ENCODE measurements at regions not wholly inside any gene's neighbourhood (a gene's known extent, or its start where the extent isn't known, plus 50 kb on each side); places are given as distances from the start of the nearest gene placed in this dataset.

DNA sequence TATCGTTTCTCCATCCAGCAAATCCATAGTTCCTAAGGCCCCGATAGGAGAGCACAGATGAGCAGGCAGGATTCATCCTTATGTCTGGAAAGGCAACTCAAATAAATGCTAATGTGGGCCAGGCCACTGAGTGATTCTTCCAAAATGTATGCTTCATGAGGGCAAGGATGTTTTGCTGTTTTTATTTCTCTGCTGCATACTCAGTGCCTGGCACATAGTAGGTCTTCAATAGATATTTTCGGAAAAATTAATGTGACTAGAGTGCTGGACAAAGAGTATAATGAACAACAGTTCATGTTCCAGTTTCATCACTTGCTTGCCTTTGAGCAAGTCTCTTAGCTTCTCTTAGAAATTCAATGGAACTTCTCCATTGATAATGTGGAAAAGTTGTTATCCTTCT lies 357.7 kb downstream of the PRDM2 start:
- no peak for DNase-seq

DNA sequence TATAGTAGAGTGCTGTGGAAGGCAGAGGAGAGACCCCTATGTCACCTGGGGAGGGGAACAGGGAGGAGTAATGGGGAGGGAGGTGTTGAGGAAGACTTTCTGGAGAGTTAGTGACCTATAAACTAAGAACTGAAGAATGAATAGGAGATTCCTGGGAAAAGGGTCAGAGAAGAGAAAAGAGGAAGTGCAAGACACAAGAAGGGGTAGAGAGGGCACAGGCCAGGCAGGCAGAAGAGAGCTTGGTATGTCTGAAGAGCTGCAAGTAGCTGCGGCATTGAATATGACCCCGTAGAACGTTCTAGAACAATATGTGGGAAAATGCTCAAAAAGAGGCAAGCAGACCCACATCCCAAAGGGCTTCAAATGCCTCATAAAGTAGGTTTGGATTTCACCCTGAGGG lies 361.2 kb downstream of the PRDM2 start:
- no peak for DNase-seq

GRCh38 chr1:14061722-14062121 lies 361.7 kb downstream of the PRDM2 start:
- DNase-seq = no peak

- DNase-seq = no peak
Measured at GRCh38 chr1:14062669-14063068, 362.7 kb downstream of the PRDM2 start.

- no peak for DNase-seq
Measured at GRCh38 chr1:14064649-14065442, 364.9 kb downstream of the PRDM2 start.

DNA sequence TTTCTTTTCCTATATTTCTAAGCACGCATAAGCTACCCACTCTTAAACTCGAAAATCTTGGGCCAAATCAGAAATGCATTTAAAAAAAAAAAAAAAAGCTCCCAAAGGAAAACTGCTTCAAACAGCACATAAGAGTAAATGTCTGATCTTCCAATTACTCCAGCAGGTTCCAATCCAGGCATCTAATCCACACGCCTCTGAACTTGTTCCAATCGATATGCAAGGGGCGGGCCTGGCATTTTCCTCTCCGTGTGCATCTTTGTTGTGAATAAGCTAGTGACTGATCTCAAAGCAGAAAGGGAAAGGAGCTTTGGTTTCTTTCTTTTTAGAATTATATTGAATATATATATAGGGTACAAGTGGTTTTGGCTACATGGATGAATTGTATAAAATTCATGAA lies 365.5 kb downstream of the PRDM2 start:
- DNase-seq = no peak

DNA sequence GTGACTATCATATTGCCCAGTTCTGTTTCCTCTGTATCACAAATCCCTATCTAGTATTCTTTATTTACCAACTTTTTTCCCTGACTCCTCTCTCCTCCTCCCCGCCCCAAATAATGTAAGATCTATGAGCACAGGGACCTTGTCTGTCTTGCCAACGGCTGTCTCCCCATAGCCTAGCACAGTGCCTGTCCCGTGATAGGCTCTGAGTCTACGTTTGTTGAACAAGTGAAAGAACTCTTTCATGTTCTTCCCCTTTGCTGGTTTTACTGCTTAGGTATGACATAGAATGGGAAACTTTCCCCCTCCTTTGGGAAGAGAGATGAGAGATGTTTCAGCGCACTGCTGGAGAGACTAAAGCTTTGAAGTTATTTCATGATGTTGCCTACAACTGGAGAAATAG lies 367.0 kb downstream of the PRDM2 start:
- no peak for DNase-seq

- DNase-seq = no peak
Measured at GRCh38 chr1:14067711-14068110, 367.7 kb downstream of the PRDM2 start.

DNA sequence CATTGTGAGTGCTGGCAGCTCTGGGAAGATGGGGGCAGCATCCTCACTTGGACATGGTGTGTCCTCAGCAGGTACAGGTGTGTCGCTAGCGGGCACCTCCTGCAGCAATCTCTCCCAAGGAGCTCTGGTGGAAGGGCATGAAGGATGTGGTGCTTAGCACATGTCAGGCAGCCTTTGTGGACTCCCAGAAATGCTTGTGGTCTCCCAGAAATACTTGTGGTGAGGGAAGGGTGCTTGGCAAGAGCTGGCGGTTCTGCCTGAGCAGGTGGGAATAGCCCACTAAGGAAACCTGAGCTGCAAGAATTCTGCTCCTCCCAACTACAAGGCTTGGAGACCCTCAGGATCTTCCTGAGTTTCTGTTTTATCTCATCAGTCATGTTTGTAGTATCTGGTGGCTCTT lies 371.6 kb downstream of the PRDM2 start:
- no peak for DNase-seq

- no peak for DNase-seq
Measured at GRCh38 chr1:14080653-14081052, 380.7 kb downstream of the PRDM2 start.

- no peak for DNase-seq
Measured at GRCh38 chr1:14082331-14082730, 382.3 kb downstream of the PRDM2 start.

GRCh38 chr1:14083277-14083676 lies 383.3 kb downstream of the PRDM2 start:
- no peak for DNase-seq

DNA sequence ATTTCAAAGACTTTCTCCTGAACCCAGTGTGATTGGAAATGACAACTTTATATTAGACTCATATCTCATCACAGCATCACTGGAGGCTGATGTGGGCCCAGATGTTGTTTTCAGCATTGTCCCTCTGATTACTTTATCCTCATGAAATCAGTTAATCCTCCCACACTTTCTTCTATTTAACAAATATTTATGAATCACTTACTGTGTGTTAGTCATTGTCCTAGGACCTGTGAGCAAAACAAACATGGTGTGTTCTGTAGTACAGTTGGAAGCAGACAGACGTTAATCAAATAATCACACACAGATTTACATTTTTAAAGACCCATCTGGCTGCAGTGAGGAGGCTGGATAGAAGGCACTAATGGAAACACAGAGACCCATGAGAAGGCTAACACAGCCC lies 383.7 kb downstream of the PRDM2 start:
- DNase-seq = no peak

DNA sequence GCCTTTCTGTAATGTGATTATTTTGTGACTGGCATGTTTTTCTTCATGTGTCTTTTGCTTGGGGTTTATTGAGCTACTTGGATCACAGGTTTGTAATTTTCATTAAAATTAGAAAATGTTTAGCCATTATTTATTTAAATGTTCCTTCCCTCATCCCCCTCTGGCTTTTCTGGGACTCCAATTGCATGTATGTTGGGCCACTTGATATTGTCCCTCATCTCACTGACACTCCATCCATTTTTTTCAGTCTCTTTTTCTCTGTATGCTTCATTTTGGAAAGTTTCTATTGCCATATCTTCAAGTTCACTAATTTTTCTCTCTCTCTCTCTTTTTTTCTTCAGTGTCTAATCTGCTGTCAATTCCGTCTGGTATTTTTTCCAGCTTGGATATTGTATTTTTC lies 390.1 kb downstream of the PRDM2 start:
- no peak for DNase-seq

GRCh38 chr1:14090531-14090930 lies 390.5 kb downstream of the PRDM2 start:
- DNase-seq = no peak

DNA sequence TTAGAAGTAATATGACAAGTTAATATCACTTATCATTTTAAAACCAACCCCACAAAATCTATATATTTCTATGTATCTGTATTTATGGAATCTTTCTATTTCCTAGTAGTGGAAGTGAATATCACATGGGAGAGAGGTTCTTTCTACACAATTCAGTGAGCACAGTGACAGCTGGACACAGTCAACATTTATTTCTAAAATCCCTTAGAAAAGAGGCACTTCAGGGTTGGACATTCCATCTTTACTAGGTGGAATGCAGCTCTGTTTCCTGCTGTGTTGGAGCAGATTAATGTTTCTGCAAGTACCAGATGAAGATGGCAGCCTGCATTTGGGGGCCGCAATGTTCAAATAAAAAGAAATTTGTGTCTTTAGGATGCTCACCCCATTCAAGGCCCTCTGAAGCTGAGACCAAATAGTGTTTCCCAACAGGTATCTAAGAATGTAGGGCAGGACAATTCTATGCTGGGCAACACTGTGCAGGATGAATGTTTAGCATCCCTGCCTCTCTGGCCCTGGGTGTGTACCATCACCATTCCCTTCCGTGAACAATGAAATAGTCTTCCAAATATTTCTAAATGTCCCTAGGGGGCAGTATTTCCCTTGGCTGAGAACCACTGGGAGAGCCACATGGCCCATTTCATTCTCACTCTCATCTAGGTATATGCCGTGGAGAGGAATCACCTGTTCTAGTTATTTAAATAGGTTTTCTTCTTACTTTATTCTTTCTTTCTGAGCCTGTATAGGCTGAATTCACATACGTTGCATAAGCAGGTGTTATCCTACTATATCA lies 394.8 kb downstream of the PRDM2 start:
- DNase-seq = peak; percentile 15

GRCh38 chr1:14098294-14098913 lies 398.4 kb downstream of the PRDM2 start:
- DNase-seq = no peak

GRCh38 chr1:14100444-14100843 lies 400.5 kb downstream of the PRDM2 start:
- DNase-seq = no peak

GRCh38 chr1:14100919-14101318 lies 400.9 kb downstream of the PRDM2 start:
- no peak for DNase-seq

GRCh38 chr1:14102180-14102579 lies 402.2 kb downstream of the PRDM2 start:
- DNase-seq = no peak

DNA sequence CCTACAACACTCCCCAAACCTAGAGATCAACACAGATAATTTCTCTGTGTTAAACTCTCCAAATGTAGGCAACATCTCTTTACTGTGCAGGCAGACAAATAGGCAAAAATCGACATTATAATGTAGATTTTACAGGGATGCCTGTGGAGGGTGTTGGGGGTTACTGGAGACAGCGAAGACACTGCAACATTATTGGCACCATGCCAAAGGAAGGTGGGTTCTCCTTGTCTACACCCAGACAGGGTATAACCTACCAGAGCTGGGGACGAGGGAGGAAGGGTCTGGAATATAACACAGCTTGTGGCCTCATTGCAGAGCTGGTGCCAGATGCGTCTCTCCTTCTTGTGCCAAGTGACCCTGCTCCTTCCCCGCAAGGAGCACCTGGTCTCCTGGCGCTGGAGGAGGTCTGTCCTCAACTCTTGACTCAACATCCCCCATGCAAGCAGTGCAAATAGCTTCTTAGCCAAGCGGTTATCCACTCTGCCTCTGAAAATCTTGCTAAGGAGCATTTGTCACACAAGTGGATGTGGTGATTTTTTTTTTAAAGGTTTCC lies 404.0 kb downstream of the PRDM2 start:
- no peak for DNase-seq

GRCh38 chr1:14106126-14106525 lies 406.1 kb downstream of the PRDM2 start:
- no peak for DNase-seq

DNA sequence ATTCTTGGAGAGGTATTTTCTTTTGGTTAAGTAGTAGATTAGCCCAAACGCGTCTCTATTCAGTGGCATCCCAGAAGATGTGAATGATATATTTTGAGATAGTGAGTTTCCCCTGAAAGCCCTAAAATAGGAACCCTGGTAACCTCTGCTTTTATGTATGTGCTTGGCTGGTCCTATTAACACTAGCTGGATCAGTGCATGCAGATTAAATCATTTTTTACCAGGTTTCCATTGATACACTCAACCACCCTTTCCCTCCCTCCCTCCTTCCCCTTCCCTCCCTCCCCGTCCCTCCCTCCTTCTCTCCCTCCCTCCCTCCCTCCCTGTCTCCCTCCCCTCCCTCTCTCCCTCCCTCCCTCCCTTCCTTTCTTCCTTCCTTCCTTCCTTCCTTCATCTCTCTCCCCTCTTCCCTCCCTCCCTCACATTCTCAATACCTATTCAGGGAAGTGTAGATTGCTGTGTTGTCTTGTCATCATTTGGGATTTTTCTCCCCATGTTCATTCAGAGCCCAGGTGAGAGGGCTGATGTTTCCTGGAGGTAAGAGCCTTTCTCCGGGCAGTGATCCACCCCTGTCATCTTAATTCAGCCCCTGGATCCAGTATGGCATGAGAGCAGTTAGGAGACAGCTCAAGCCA lies 406.8 kb downstream of the PRDM2 start:
- DNase-seq = no peak
